LoVo (cell line): ENCODE measurements at regions not wholly inside any gene's neighbourhood (a gene's known extent, or its start where the extent isn't known, plus 50 kb on each side); places are given as distances from the start of the nearest gene placed in this dataset.

Source experiments
- DNase-seq: peaks from one replicate; pipeline ENCODE4 v3.0.0-alpha.2; 2016; ENCODE audit warnings: low spot score

GRCh38 chr10:120983721-120984120 lies 132.6 kb downstream of the WDR11 start:
- DNase-seq, result no peak

- no peak for DNase-seq
These were observed 133.1 kb downstream of the WDR11 start for GRCh38 chr10:120984221-120984620.

GRCh38 chr10:120987359-120987758 lies 136.2 kb downstream of the WDR11 start:
- no peak for DNase-seq

GRCh38 chr10:120988751-120989150 lies 137.6 kb downstream of the WDR11 start:
- no peak for DNase-seq

- DNase-seq, result no peak
These were observed 138.1 kb downstream of the WDR11 start for GRCh38 chr10:120989279-120989678.

- DNase-seq, result no peak
These were observed 138.9 kb downstream of the WDR11 start for GRCh38 chr10:120989996-120990598.

GRCh38 chr10:120990831-120991230 lies 139.7 kb downstream of the WDR11 start:
- DNase-seq, result no peak

GRCh38 chr10:120993089-120993488 lies 141.9 kb downstream of the WDR11 start:
- no peak for DNase-seq

GRCh38 chr10:120995768-120996167 lies 144.6 kb downstream of the WDR11 start:
- DNase-seq, result no peak

GRCh38 chr10:120996456-120997034 lies 145.4 kb downstream of the WDR11 start:
- DNase-seq, result no peak

GRCh38 chr10:120997313-120997712 lies 146.2 kb downstream of the WDR11 start:
- DNase-seq, result no peak

- no peak for DNase-seq
These were observed 146.6 kb downstream of the WDR11 start for GRCh38 chr10:120997756-120998155.

- no peak for DNase-seq
These were observed 147.1 kb downstream of the WDR11 start for GRCh38 chr10:120998251-120998650.

GRCh38 chr10:120998782-120999285 lies 147.7 kb downstream of the WDR11 start:
- DNase-seq, result no peak

GRCh38 chr10:120999868-121000267 lies 148.7 kb downstream of the WDR11 start:
- no peak for DNase-seq

GRCh38 chr10:121002586-121003205 lies 151.5 kb downstream of the WDR11 start:
- DNase-seq, result peak; percentile 34

GRCh38 chr10:121005948-121006587 lies 154.9 kb downstream of the WDR11 start:
- no peak for DNase-seq

- no peak for DNase-seq
These were observed 156.1 kb downstream of the WDR11 start for GRCh38 chr10:121007264-121007663.

- no peak for DNase-seq
These were observed 164.8 kb downstream of the WDR11 start for GRCh38 chr10:121015916-121016315.

- no peak for DNase-seq
These were observed 173.9 kb downstream of the WDR11 start for GRCh38 chr10:121024905-121025584.

GRCh38 chr10:121025731-121026130 lies 174.6 kb downstream of the WDR11 start:
- DNase-seq, result no peak

GRCh38 chr10:121027371-121027770 lies 176.2 kb downstream of the WDR11 start:
- DNase-seq, result no peak
